ACHN (cell line): ENCODE measurements at regions not wholly inside any gene's neighbourhood (a gene's known extent, or its start where the extent isn't known, plus 50 kb on each side); places are given as distances from the start of the nearest gene placed in this dataset.
"Not testable (repeated sequence)": the region's sequence is repeated elsewhere in the genome, so short reads cannot be mapped to it uniquely, and the experiment has no call there.

Experiments
- DNase-seq: peaks from one replicate; pipeline ENCODE4 v3.0.0-alpha.2; 2015
- in situ Hi-C: cut with HindIII; loops from 2 replicates; pipeline ENCODE4 v1.10.0; 2017; ENCODE audit warnings: low sequenced_read_pairs, low pct_ligation_motif_present, low pct_unique_long_range_greater_than_20kb

GRCh38 chr1:83287391-83287790, 711.5 kb downstream of the TTLL7 start:
- DNase-seq, in situ Hi-C loops: not testable (repeated sequence)

- in situ Hi-C loops, DNase-seq: not testable (repeated sequence)
Measured at GRCh38 chr1:83274656-83275055, 724.3 kb downstream of the TTLL7 start.

- DNase-seq, in situ Hi-C loops: not testable (repeated sequence)
Measured at GRCh38 chr1:83272484-83272883, 726.4 kb downstream of the TTLL7 start.

- in situ Hi-C loops, DNase-seq: not testable (repeated sequence)
Measured at GRCh38 chr1:83271834-83272233, 727.1 kb downstream of the TTLL7 start.

GRCh38 chr1:83270801-83271200, 728.1 kb downstream of the TTLL7 start:
- in situ Hi-C loops = not testable (repeated sequence)

GRCh38 chr1:83263808-83264207, 735.1 kb downstream of the TTLL7 start:
- DNase-seq, in situ Hi-C loops: not testable (repeated sequence)

More at GRCh38 chr1:83270801-83271200, 728.1 kb downstream of the TTLL7 start:
- not testable (repeated sequence) for DNase-seq

- DNase-seq, in situ Hi-C loops: not testable (repeated sequence)
Measured at GRCh38 chr1:83251687-83252086, 747.2 kb downstream of the TTLL7 start.

GRCh38 chr1:83246780-83247179, 752.2 kb downstream of the TTLL7 start:
- DNase-seq, in situ Hi-C loops: not testable (repeated sequence)

GRCh38 chr1:83244832-83245231, 754.1 kb downstream of the TTLL7 start:
- in situ Hi-C loops = not testable (repeated sequence)
- peak; percentile 17 for DNase-seq

GRCh38 chr1:83239568-83239967, 759.4 kb downstream of the TTLL7 start:
- DNase-seq, in situ Hi-C loops: not testable (repeated sequence)

- DNase-seq, in situ Hi-C loops: not testable (repeated sequence)
Measured at GRCh38 chr1:83238654-83239053, 760.3 kb downstream of the TTLL7 start.

- in situ Hi-C loops, DNase-seq: not testable (repeated sequence)
Measured at GRCh38 chr1:83219788-83220187, 779.1 kb downstream of the TTLL7 start.

- in situ Hi-C loops, DNase-seq: not testable (repeated sequence)
Measured at GRCh38 chr1:83218036-83218716, 780.8 kb downstream of the TTLL7 start.

GRCh38 chr1:83214317-83214716, 784.6 kb downstream of the TTLL7 start:
- in situ Hi-C loops = not testable (repeated sequence)

GRCh38 chr1:83213648-83214047, 785.3 kb downstream of the TTLL7 start:
- in situ Hi-C loops, DNase-seq: not testable (repeated sequence)

More at GRCh38 chr1:83214317-83214716, 784.6 kb downstream of the TTLL7 start:
- DNase-seq = not testable (repeated sequence)

GRCh38 chr1:83212033-83212432, 786.9 kb downstream of the TTLL7 start:
- in situ Hi-C loops, DNase-seq: not testable (repeated sequence)

GRCh38 chr1:83208540-83208939, 790.4 kb downstream of the TTLL7 start:
- DNase-seq, in situ Hi-C loops: not testable (repeated sequence)

GRCh38 chr1:83194610-83195009, 804.3 kb downstream of the TTLL7 start:
- in situ Hi-C loops, DNase-seq: not testable (repeated sequence)

GRCh38 chr1:83182033-83182728, 816.8 kb downstream of the TTLL7 start:
- in situ Hi-C loops, DNase-seq: not testable (repeated sequence)
